ENCODE measurements at regions not wholly inside any gene's neighbourhood (a gene's known extent, or its start where the extent isn't known, plus 50 kb on each side); places are given as distances from the start of the nearest gene placed in this dataset.

- H3K27ac ChIP-seq (ENCODE audit: low read depth, low read length, poor library complexity, severe bottlenecking), result no peak overlapping the region
- no peaks in the 10 kb centered on the region for H3K27me3 ChIP-seq (ENCODE audit: insufficient read depth, low read length)
- no peaks in the 10 kb centered on the region for H3F3A ChIP-seq (ENCODE audit: insufficient read depth, low read length)
- no peaks in the 10 kb centered on the region for H3K4me1 ChIP-seq (ENCODE audit: insufficient read depth, low read length, severe bottlenecking)
- H3K4me2 ChIP-seq (ENCODE audit: low read length), result no peak overlapping the region
- H3K9ac ChIP-seq (ENCODE audit: low read length), result no peak overlapping the region
- H3K79me2 ChIP-seq (ENCODE audit: insufficient read depth, low read length), result no peaks in the 10 kb centered on the region
- no peaks in the 10 kb centered on the region for H3K9me3 ChIP-seq (ENCODE audit: low read length)
- TF ChIP-seq CTCF (IDR thresholded peaks at IDR 0.05; ENCODE audit: low read length), result no peak
- no peak for TF ChIP-seq EZH2 (IDR thresholded peaks at IDR 0.05; ENCODE audit: borderline replicate concordance, low read length)
- H4K20me1 ChIP-seq (ENCODE audit: insufficient read depth, low read length), result no peaks in the 10 kb centered on the region
- no peaks in the 10 kb centered on the region for H3K9me2 ChIP-seq (ENCODE audit: low read depth, low read length)
- no peaks in the 10 kb centered on the region for H3K36me3 ChIP-seq (ENCODE audit: insufficient read depth, low read length)
- H3K4me3 ChIP-seq (ENCODE audit: low read depth, low read length, poor library complexity, severe bottlenecking), result no peak overlapping the region
- no peak overlapping the region for H2AFZ ChIP-seq (ENCODE audit: low read length)
These were observed 216.0 kb upstream of the DAAM1 start for GRCh38 chr14:58972233-58973017.

- no peak overlapping the region for H3K4me2 ChIP-seq (ENCODE audit: low read length)
- no peaks in the 10 kb centered on the region for H4K20me1 ChIP-seq (ENCODE audit: insufficient read depth, low read length)
These were observed 211.1 kb upstream of the DAAM1 start for GRCh38 chr14:58977366-58977765.

GRCh38 chr14:58978343-58978742 lies 210.1 kb upstream of the DAAM1 start:
- Histone ChIP-seq H2AFZ (ENCODE audit: low read length) (no peak overlapping the region), H3K4me1 (ENCODE audit: insufficient read depth, low read length, severe bottlenecking) (no peaks in the 10 kb centered on the region), H3K36me3 (ENCODE audit: insufficient read depth, low read length) (no peaks in the 10 kb centered on the region), H3K79me2 (ENCODE audit: insufficient read depth, low read length) (no peaks in the 10 kb centered on the region), H4K20me1 (ENCODE audit: insufficient read depth, low read length) (no peaks in the 10 kb centered on the region), H3K9me3 (ENCODE audit: low read length) (no peaks in the 10 kb centered on the region), H3K4me2 (ENCODE audit: low read length) (no peak overlapping the region), H3K9ac (ENCODE audit: low read length) (no peak overlapping the region), H3K4me3 (ENCODE audit: low read depth, low read length, poor library complexity, severe bottlenecking) (no peak overlapping the region), H3K27ac (ENCODE audit: low read depth, low read length, poor library complexity, severe bottlenecking) (no peak overlapping the region), H3K27me3 (ENCODE audit: insufficient read depth, low read length) (no peaks in the 10 kb centered on the region), H3K9me2 (ENCODE audit: low read depth, low read length) (no peaks in the 10 kb centered on the region), H3F3A (ENCODE audit: insufficient read depth, low read length) (no peaks in the 10 kb centered on the region)
- TF ChIP-seq EZH2 (IDR thresholded peaks at IDR 0.05; ENCODE audit: borderline replicate concordance, low read length) (no peak), CTCF (IDR thresholded peaks at IDR 0.05; ENCODE audit: low read length) (no peak)

More at GRCh38 chr14:58977366-58977765, 211.1 kb upstream of the DAAM1 start:
- H3K36me3 ChIP-seq (ENCODE audit: insufficient read depth, low read length), result no peaks in the 10 kb centered on the region
- H3K27ac ChIP-seq (ENCODE audit: low read depth, low read length, poor library complexity, severe bottlenecking), result no peak overlapping the region
- no peaks in the 10 kb centered on the region for H3K9me3 ChIP-seq (ENCODE audit: low read length)
- H3K9ac ChIP-seq (ENCODE audit: low read length), result no peak overlapping the region
- no peaks in the 10 kb centered on the region for H3F3A ChIP-seq (ENCODE audit: insufficient read depth, low read length)
- H2AFZ ChIP-seq (ENCODE audit: low read length), result no peak overlapping the region
- H3K79me2 ChIP-seq (ENCODE audit: insufficient read depth, low read length), result no peaks in the 10 kb centered on the region
- no peak overlapping the region for H3K4me3 ChIP-seq (ENCODE audit: low read depth, low read length, poor library complexity, severe bottlenecking)
- H3K27me3 ChIP-seq (ENCODE audit: insufficient read depth, low read length), result no peaks in the 10 kb centered on the region
- H3K9me2 ChIP-seq (ENCODE audit: low read depth, low read length), result no peaks in the 10 kb centered on the region
- H3K4me1 ChIP-seq (ENCODE audit: insufficient read depth, low read length, severe bottlenecking), result no peaks in the 10 kb centered on the region
- TF ChIP-seq CTCF (IDR thresholded peaks at IDR 0.05; ENCODE audit: low read length) (no peak), EZH2 (IDR thresholded peaks at IDR 0.05; ENCODE audit: borderline replicate concordance, low read length) (no peak)

All from OCI-LY1 (cell line).